Forelimb muscle (tissue), 1 donor: ENCODE measurements at regions not wholly inside any gene's neighbourhood (a gene's known extent, or its start where the extent isn't known, plus 50 kb on each side); places are given as distances from the start of the nearest gene placed in this dataset.

Source experiments
- DNase-seq: peaks from one replicate; pipeline ENCODE4 v3.0.0-alpha.2; 2013; ENCODE audit warnings: low read depth

DNA sequence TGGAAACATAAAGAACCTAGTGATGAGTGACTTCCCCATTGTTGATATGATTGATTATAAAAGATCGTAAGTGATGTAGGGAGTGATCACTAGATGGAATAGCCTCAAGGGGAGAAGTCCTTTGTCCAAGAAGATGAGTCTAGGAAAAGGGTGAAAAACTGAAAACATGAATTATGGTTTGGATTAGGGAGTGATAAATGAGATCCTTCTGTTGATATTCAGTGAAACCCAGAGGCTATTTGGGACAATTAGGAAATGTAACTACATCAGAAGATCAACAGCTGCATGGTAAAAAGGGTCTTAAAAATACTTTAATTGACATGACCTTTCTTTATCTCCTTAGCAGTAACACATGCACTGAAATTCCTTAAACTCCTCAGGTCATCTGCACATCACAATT is 124.0 kb upstream of the UNC5C start:
- no peak for DNase-seq

DNA sequence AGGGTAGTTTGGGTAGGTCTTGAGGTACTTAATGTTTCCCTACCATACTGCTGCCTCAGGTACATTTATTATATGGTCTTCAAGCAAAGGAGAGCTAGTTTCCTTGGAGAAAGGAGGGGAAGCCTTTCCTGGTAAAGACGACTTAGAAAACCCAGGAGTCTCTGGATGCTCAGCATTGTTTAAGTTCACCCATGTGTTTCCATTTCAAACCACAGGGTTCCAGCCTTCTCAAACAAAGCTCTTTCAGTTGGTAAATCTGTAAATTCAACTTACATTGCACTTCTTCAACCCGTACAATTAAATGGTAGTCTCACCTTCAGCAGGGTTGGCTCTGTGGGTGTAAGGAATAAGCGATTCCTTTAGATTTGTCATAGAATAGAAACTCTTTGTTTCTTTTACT is 111.9 kb upstream of the UNC5C start:
- DNase-seq = no peak

GRCh38 chr4:95651891-95652290 is 103.1 kb upstream of the UNC5C start:
- no peak for DNase-seq

GRCh38 chr4:95644417-95644816 is 95.6 kb upstream of the UNC5C start:
- no peak for DNase-seq

GRCh38 chr4:95643627-95644026 is 94.9 kb upstream of the UNC5C start:
- DNase-seq = no peak

GRCh38 chr4:95641571-95641970 is 92.8 kb upstream of the UNC5C start:
- DNase-seq = no peak

- no peak for DNase-seq
Measured at GRCh38 chr4:95640311-95640710, 91.5 kb upstream of the UNC5C start.

GRCh38 chr4:95638920-95639501 is 90.2 kb upstream of the UNC5C start:
- no peak for DNase-seq

GRCh38 chr4:95637043-95637600 is 88.3 kb upstream of the UNC5C start:
- DNase-seq = no peak

GRCh38 chr4:95636061-95636460 is 87.3 kb upstream of the UNC5C start:
- DNase-seq = no peak

DNA sequence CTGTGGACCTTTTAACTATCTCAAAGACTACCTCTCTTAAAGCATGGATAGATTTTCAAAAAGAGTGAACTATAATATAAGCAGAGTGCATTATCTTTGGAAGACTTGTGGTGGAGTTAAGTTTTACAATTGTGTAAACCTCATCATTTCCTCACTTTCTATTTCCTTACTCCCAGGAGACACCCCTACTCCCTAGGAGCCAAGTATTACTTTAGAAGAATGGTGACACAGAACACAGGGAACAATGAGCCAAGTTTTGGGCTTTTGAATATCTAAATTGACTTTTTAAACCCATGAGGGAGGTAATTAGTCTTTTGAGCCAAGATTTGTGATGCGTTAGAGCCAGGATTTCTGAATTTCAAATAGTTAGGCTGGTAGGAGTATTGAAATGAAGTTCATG is 78.9 kb upstream of the UNC5C start:
- no peak for DNase-seq

DNA sequence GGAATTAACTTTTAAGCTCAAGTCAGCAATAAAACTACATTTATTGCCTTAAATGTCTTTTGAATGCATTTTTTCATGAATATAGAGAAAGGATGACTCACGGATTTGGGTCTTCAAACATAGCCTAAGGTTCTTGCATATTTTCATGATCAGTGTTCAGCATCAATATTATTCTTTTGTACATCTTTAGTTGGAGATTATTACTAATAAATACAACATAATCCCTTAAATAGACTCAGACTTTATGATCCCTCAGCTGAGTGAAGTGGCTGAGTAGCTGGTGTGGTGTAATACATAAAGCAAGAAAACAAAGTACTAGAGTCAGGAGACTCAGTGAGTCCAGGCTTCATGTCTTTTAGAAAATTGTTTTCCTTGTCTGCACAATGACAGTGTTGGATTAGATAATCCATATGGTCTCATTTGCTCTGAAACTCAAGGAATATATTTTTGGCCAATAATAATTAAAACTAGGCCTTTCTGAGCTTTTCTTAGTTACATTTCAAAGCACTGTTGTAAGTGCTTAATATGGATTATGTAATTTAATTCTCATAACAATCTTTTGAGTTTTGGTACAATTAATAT is 78.3 kb upstream of the UNC5C start:
- DNase-seq = no peak

DNA sequence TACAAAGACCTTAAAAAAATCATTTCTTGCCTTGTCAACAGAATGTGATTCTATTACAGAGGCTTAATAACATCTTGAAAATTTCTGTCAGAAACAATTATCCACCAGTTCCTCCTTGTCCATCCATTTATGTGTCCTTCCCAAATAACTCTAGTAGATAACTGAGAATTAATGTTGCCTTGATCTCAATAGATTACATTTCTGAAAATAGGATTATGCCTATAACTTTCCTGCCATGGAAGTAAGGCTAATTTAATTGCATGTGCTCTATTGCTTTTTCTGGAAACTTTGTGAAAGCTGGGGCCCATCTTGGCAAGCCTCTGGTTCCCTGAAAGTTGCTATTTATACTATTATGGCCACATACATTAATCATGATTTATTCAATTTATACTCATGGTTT is 76.2 kb upstream of the UNC5C start:
- no peak for DNase-seq

DNA sequence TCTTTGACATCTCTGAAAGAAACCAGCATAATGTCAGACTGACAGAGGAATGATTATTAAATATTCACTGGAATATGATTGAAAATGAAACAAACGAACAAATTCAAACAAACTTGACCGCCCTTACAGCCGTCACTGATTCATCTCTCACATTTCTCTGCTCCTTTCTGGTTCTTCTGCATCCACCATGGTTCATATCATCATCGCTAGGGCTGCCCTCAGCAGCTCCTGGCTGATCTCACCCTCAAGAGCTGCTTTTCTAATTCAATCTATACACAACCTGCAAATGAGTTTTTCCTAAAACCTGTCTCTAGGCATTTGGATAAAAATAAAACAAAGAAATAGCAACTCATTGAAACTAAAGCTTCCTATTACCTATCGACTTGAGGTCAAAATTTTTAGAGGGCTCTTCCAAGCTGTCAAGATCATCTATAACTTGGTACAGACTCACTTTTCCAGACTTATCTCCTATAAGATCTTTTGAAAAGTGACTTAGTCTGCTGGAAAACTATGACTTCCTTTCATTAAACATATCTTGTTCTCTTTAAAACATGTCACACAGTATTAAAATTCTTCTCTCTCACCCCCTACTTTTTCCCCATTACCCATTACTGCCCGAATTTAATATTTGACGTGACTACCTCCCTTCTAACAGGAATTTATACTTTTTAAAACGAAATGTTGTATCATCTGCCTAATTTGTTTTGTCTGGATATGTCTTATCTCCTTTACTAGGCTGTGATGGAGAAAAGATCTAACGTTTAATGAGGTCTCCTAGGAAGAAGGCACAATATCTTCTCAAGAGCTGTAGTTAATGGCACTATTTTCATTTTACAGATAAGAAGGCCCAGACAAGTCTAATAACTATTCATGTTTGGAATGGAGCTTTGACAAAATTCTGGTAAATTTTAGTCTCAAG is 71.0 kb upstream of the UNC5C start:
- DNase-seq = no peak

DNA sequence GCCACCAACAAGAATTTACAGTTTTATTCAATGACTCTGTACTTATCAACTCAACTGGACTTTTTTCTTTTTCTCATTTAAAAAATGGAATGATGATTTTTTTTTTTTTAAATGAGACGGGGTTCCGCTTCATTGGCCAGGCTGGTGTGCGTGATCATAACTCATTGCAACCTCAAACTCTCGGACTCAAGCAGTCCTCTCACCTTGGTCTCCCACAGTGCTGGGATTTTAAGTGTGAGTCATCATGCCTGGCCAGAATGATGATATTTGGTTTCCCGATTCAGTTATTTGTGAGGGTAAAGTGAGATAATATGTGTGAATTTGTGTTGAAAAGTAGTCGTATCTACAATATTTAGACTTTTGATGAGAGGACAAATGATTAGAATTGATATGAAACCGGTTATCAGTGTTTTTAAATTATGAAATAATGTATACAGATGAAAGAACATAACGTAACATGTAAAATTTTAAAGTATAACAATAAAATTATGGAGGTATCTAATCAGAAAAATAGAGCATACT is 66.0 kb upstream of the UNC5C start:
- DNase-seq = no peak

GRCh38 chr4:95610061-95610569 is 61.3 kb upstream of the UNC5C start:
- DNase-seq = no peak

- no peak for DNase-seq
Measured at GRCh38 chr4:95606739-95607138, 58.0 kb upstream of the UNC5C start.

- no peak for DNase-seq
Measured at GRCh38 chr4:95603393-95603792, 54.6 kb upstream of the UNC5C start.

GRCh38 chr4:95602872-95603271 is 54.1 kb upstream of the UNC5C start:
- DNase-seq = no peak

DNA sequence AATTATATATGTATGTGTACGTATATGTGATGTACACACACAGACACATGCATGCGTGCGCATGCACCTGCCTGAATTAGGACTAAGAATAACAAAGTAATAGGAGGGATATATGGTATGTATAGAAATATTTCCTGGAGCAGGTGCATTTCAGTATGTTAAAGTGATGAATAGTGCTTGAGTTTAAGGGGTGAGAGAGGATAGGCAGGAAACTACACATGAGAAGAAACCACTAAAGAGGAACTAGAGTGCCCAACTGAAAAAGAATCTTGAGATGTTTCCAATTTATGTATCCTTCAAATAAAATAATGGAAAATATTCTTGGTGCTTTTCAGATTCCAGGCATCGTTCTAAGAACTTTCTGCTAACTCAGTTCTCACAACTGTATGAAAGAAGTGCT is 52.6 kb upstream of the UNC5C start:
- DNase-seq = no peak

DNA sequence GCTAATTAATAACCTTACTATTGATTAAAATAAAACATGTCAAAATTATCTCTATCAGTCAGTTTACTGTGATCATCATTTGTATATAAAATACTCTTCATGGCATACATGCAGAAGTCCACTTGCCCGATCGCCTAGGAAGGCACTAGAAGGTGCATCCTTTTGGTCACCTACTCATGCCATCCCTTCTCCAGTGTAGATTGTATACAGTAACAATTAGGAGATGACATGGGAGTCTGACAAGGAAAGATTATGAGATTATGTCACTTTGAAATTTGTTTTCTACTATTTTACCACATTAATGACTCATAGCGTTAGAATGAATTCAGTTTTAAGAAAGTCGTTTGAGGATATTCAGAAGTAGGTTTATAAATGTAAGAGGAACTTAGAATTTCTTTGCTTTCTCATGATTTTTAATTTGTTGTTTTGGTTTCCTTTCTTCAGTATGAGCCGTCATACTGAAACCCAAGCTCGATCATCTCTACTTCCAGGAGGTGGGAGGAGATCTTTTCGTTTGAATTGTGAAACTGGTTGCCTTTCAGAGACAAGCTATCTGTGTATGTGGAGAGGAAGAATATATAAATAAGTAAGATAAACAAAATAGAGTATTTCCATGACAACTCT is 51.1 kb upstream of the UNC5C start:
- no peak for DNase-seq
